Amygdala (tissue), 56 donors: ENCODE measurements at regions not wholly inside any gene's neighbourhood (a gene's known extent, or its start where the extent isn't known, plus 50 kb on each side); places are given as distances from the start of the nearest gene placed in this dataset.
"Not testable (repeated sequence)": the region's sequence is repeated elsewhere in the genome, so short reads cannot be mapped to it uniquely, and the experiment has no call there.

ENCODE experiments used
- DNase-seq, 56 donors: peaks; one replicate each; lab custom pipeline; 2025; lab: John Stamatoyannopoulos, UW

- peak in 3 of 56 donors; percentile 13 to 24 (median 20) for DNase-seq
Measured at GRCh38 chr1:181190364-181191035, 102.0 kb downstream of the IER5 start.

- DNase-seq = no peak
Measured at GRCh38 chr1:181191494-181192040, 103.1 kb downstream of the IER5 start.

- DNase-seq = peak in 4 of 56 donors; percentile 8 to 26 (median 18)
Measured at GRCh38 chr1:181192316-181192715, 103.8 kb downstream of the IER5 start.

GRCh38 chr1:181202986-181203555 lies 114.6 kb downstream of the IER5 start:
- DNase-seq = no peak

GRCh38 chr1:181204530-181204929 lies 116.0 kb downstream of the IER5 start:
- no peak for DNase-seq

- no peak for DNase-seq
Measured at GRCh38 chr1:181205901-181206300, 117.4 kb downstream of the IER5 start.

- peak in 2 of 56 donors; percentile 20 to 30 for DNase-seq
Measured at GRCh38 chr1:181206513-181206912, 118.0 kb downstream of the IER5 start.

- no peak for DNase-seq
Measured at GRCh38 chr1:181206979-181207790, 118.7 kb downstream of the IER5 start.

- DNase-seq = no peak
Measured at GRCh38 chr1:181208083-181208482, 119.6 kb downstream of the IER5 start.

- DNase-seq = no peak
Measured at GRCh38 chr1:181208967-181209366, 120.5 kb downstream of the IER5 start.

- no peak for DNase-seq
Measured at GRCh38 chr1:181213056-181213455, 124.6 kb downstream of the IER5 start.

GRCh38 chr1:181216591-181216994 lies 128.1 kb downstream of the IER5 start:
- DNase-seq = no peak

- no peak for DNase-seq
Measured at GRCh38 chr1:181219938-181220337, 131.4 kb downstream of the IER5 start.

- DNase-seq = no peak
Measured at GRCh38 chr1:181221078-181221477, 132.6 kb downstream of the IER5 start.

GRCh38 chr1:181222972-181223505 lies 134.5 kb downstream of the IER5 start:
- peak in 1 of 56 donors; percentile 6 for DNase-seq

GRCh38 chr1:181226728-181227127 lies 138.2 kb downstream of the IER5 start:
- DNase-seq = not testable (repeated sequence)

- no peak for DNase-seq
Measured at GRCh38 chr1:181239086-181239485, 150.6 kb downstream of the IER5 start.

- DNase-seq = not testable (repeated sequence)
Measured at GRCh38 chr1:181246320-181246719, 157.8 kb downstream of the IER5 start.

- not testable (repeated sequence) for DNase-seq
Measured at GRCh38 chr1:181248361-181248760, 159.9 kb downstream of the IER5 start.

- DNase-seq = no peak
Measured at GRCh38 chr1:181249186-181249585, 160.7 kb downstream of the IER5 start.

- no peak for DNase-seq
Measured at GRCh38 chr1:181250038-181250437, 161.5 kb downstream of the IER5 start.
